PC-3 (cell line): ENCODE measurements at regions not wholly inside any gene's neighbourhood (a gene's known extent, or its start where the extent isn't known, plus 50 kb on each side); places are given as distances from the start of the nearest gene placed in this dataset.

Experiments
- CTCF ChIP-seq: fragments of 300-600 bp; sonication (generic); conservative IDR thresholded peaks from 2 replicates; pipeline ENCODE4 v1.5.1; 2017; ENCODE audit warnings: antibody characterized with exemption, low read depth, mild to moderate bottlenecking, low read length
- EZH2 ChIP-seq: fragments of 300-600 bp; sonication (generic); IDR thresholded peaks from one replicate; pipeline ENCODE4 v1.6.1; 2017; ENCODE audit warnings: antibody characterized with exemption, mild to moderate bottlenecking, low read length; ENCODE audit not compliant: unreplicated experiment
- EZH2phosphoT487 ChIP-seq: fragments of 300-600 bp; sonication (generic); IDR thresholded peaks from 2 replicates; pipeline ENCODE4 v1.6.1; 2018; ENCODE audit warnings: mild to moderate bottlenecking, antibody characterized with exemption, low read length, borderline replicate concordance

- peak; percentile 74 for TF ChIP-seq CTCF
- no peak for TF ChIP-seq EZH2
- TF ChIP-seq EZH2phosphoT487, result no peak
Measured at GRCh38 chrX:120790118-120790517, 85.5 kb downstream of the CT47B1 start.
